Activated CD8-positive, alpha-beta memory T cell treated with anti-CD3 and anti-CD28 coated beads for 1 hour (primary cell): ENCODE measurements at regions not wholly inside any gene's neighbourhood (a gene's known extent, or its start where the extent isn't known, plus 50 kb on each side); places are given as distances from the start of the nearest gene placed in this dataset.
A peak's percentile ranks its signal among the peaks of the same experiment; 100 is the strongest.
"Not testable (repeated sequence)": the region's sequence is repeated elsewhere in the genome, so short reads cannot be mapped to it uniquely, and the experiment has no call there.

ENCODE experiments used
- DNase-seq, 2 donors: peaks; one replicate each; pipeline ENCODE4 v3.0.0-alpha.2; 2020; ENCODE audit warnings: low read depth in 1 of 2; ENCODE audit errors: extremely low read depth in 1 of 2

- DNase-seq, result not testable (repeated sequence)
These were observed 67.9 kb upstream of the SMURF2 start for GRCh38 chr17:64730023-64730422.

GRCh38 chr17:64729201-64729600, 67.1 kb upstream of the SMURF2 start:
- DNase-seq, result no peak

GRCh38 chr17:64728041-64728695, 66.1 kb upstream of the SMURF2 start:
- no peak for DNase-seq

GRCh38 chr17:64726025-64726424, 63.9 kb upstream of the SMURF2 start:
- DNase-seq, result not testable (repeated sequence)

- DNase-seq, result not testable (repeated sequence)
These were observed 62.1 kb upstream of the SMURF2 start for GRCh38 chr17:64724246-64724645.

- no peak for DNase-seq
These were observed 61.7 kb upstream of the SMURF2 start for GRCh38 chr17:64723781-64724180.

- DNase-seq, result not testable (repeated sequence)
These were observed 59.4 kb upstream of the SMURF2 start for GRCh38 chr17:64721556-64721955.

- DNase-seq, result not testable (repeated sequence)
These were observed 58.1 kb upstream of the SMURF2 start for GRCh38 chr17:64720253-64720652.

GRCh38 chr17:64719517-64719916, 57.4 kb upstream of the SMURF2 start:
- not testable (repeated sequence) for DNase-seq

GRCh38 chr17:64718816-64719215, 56.7 kb upstream of the SMURF2 start:
- DNase-seq, result not testable (repeated sequence)

GRCh38 chr17:64718058-64718457, 56.0 kb upstream of the SMURF2 start:
- no peak for DNase-seq

- DNase-seq, result not testable (repeated sequence)
These were observed 54.4 kb upstream of the SMURF2 start for GRCh38 chr17:64716496-64716895.

- DNase-seq, result not testable (repeated sequence)
These were observed 51.7 kb upstream of the SMURF2 start for GRCh38 chr17:64713786-64714185.

GRCh38 chr17:64712557-64713351, 50.6 kb upstream of the SMURF2 start:
- DNase-seq, result peak; percentile 11 to 22
